Prostate gland (tissue), 2 donors: ENCODE measurements at regions not wholly inside any gene's neighbourhood (a gene's known extent, or its start where the extent isn't known, plus 50 kb on each side); places are given as distances from the start of the nearest gene placed in this dataset.

Experiments
- POLR2A ChIP-seq: fragments of 450-650 bp; IDR thresholded peaks from one replicate; pipeline ENCODE4 v1.6.1; 2016; ENCODE audit warnings: antibody characterized with exemption, mild to moderate bottlenecking
- POLR2AphosphoS5 ChIP-seq: sonication (generic); formaldehyde crosslinking; IDR thresholded peaks from one replicate; pipeline ENCODE4 v1.6.1; 2017; ENCODE audit warnings: antibody characterized with exemption
- TF ChIP-seq, protein P1 (sequence below), 4 experiments: fragments of 200-600 bp in 2 of 4; fragments of 450-650 bp in 2 of 4; sonication (generic) in 2 of 4; IDR thresholded peaks; 1 replicate in 3 of 4; 2 replicates in 1 of 4; pipeline ENCODE4 v1.5.1; 2016 to 2019; ENCODE audit warnings: antibody characterized with exemption in 4 of 4, mild to moderate bottlenecking in 2 of 4, moderate library complexity in 2 of 4

DNA sequence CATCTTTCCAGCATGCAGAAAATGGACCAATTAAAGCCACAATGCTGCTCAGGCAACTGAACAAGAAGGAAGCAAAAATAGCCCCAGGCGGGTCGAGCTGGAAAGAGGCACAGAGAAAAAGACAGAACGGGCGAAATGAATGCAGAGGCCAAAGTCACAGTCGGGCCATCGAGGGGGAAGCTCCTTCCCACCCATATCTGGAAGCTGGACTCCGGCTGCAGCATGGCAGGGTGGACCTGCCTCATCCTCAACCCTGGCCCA lies 58.6 kb upstream of the PRDM11 start:
- TF ChIP-seq POLR2A (no peak), POLR2AphosphoS5 (no peak)
- TF ChIP-seq, protein P1, sequence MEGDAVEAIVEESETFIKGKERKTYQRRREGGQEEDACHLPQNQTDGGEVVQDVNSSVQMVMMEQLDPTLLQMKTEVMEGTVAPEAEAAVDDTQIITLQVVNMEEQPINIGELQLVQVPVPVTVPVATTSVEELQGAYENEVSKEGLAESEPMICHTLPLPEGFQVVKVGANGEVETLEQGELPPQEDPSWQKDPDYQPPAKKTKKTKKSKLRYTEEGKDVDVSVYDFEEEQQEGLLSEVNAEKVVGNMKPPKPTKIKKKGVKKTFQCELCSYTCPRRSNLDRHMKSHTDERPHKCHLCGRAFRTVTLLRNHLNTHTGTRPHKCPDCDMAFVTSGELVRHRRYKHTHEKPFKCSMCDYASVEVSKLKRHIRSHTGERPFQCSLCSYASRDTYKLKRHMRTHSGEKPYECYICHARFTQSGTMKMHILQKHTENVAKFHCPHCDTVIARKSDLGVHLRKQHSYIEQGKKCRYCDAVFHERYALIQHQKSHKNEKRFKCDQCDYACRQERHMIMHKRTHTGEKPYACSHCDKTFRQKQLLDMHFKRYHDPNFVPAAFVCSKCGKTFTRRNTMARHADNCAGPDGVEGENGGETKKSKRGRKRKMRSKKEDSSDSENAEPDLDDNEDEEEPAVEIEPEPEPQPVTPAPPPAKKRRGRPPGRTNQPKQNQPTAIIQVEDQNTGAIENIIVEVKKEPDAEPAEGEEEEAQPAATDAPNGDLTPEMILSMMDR (IDR thresholded peaks at IDR 0.05): no peak
